ENCODE measurements at regions not wholly inside any gene's neighbourhood (a gene's known extent, or its start where the extent isn't known, plus 50 kb on each side); places are given as distances from the start of the nearest gene placed in this dataset.
"Not testable (repeated sequence)": the region's sequence is repeated elsewhere in the genome, so short reads cannot be mapped to it uniquely, and the experiment has no call there.

DNA sequence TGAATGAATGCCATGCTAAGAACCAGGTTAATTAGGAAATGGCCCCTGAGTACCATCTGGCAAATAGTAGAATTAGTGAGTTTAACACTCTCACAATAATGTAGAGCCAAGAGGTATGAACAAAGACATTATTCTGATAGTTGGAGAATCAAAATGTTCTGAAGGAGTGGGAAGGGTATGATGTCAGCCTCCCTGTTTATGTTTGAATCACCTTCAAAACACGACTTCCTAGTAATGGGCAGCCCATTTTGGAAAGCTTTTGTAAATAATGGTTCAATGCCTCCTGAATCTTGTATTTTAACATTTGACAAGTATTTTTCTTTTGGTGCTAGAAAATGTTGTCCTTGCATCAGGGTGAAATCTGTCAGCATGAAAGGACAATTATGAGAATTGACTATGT lies 108.3 kb downstream of the DSEL start:
- Mint-ChIP-seq H3K4me1 (no peaks in the 10 kb centered on the region), H3K27ac (no peak overlapping the region), H3K9me3 (no peaks in the 10 kb centered on the region), H3K36me3 (no peaks in the 10 kb centered on the region), H3K27me3 (no peaks in the 10 kb centered on the region), H3K4me3 (no peak overlapping the region)
- ATAC-seq (replicated peaks) (no peak), DNase-seq (no peak)

DNA sequence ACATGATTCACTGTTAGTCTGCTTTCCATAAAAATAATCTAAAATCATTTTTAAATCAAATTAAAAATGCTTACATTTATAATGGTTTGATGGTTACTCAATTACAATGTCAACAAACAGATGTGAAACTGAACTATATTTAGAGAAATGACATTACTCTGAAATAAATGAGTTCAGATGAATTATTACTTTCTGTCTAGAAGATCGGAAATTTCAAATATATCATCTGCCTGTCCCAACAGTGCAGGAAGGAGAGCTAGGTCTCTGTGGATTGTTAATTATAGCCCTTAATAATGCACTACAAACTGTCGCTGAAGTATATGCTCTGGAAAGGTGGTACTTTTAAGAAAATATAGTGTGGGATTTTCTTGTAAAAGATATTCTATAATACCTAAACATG lies 109.8 kb downstream of the DSEL start:
- no peak for ATAC-seq (replicated peaks)
- DNase-seq, result no peak
- Mint-ChIP-seq H3K27me3 (no peaks in the 10 kb centered on the region), H3K36me3 (no peaks in the 10 kb centered on the region), H3K27ac (no peak overlapping the region), H3K4me3 (no peak overlapping the region), H3K4me1 (no peaks in the 10 kb centered on the region), H3K9me3 (no peaks in the 10 kb centered on the region)

DNA sequence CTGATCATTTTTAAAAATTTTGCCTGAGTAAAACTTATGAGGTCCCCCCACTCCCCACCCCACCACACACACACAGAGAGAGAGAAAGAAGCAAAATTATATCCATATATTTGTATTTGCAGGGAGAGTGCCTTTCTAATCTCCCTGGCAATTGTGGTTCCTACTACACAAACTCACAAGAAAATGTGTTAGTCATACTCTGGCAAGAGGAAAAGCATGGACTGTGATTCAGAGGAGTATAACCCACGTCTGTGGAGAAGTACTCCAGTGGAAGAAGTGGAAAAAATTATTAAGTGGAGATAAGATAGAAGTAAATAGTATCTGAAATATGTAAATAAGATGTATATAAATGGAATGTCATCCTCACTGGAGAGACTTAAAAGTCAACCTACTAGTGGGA lies 114.0 kb downstream of the DSEL start:
- H3K9me3 Mint-ChIP-seq, result peaks cover 0 to 1% of the 10 kb centered on the region in 2 donors
- H3K27me3 Mint-ChIP-seq, result no peaks in the 10 kb centered on the region
- H3K4me1 Mint-ChIP-seq, result no peaks in the 10 kb centered on the region
- H3K4me3 Mint-ChIP-seq, result no peak overlapping the region
- DNase-seq, result no peak
- H3K36me3 Mint-ChIP-seq, result no peaks in the 10 kb centered on the region
- no peak overlapping the region for H3K27ac Mint-ChIP-seq
- ATAC-seq (replicated peaks), result no peak

DNA sequence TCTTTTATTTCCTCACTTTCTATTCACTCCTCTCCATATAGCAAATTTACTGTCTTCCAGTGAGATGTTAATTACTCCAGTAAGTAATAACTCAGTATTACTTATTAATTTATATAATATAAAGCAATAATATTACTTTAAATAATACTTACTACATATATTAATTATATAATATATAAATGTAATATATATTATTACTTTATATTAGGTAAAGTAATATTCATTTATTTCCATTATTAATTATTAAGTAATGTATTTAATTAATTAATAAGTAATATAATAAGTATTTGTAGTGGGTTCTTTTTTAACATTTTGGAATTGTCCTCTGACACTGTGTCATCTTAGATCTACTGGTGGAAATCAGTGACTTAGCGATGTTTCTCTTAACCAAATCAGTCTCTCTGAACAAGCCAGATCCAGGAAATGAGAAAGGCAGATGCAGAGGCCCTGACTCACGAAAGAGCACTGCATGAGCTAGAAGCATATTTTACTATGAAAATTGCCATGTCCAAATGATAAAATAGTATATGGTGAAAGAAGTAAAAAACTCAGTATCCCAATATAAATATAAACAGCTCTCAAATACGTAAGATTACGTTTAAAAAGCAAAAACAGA lies 115.9 kb downstream of the DSEL start:
- ATAC-seq (replicated peaks) (no peak), DNase-seq (no peak)
- H3K4me3 Mint-ChIP-seq, result no peak overlapping the region
- no peaks in the 10 kb centered on the region for H3K4me1 Mint-ChIP-seq
- no peaks in the 10 kb centered on the region for H3K27me3 Mint-ChIP-seq
- H3K27ac Mint-ChIP-seq, result no peak overlapping the region
- no peaks in the 10 kb centered on the region for H3K36me3 Mint-ChIP-seq
- H3K9me3 Mint-ChIP-seq, result peaks cover 0 to 1% of the 10 kb centered on the region in 2 donors

DNA sequence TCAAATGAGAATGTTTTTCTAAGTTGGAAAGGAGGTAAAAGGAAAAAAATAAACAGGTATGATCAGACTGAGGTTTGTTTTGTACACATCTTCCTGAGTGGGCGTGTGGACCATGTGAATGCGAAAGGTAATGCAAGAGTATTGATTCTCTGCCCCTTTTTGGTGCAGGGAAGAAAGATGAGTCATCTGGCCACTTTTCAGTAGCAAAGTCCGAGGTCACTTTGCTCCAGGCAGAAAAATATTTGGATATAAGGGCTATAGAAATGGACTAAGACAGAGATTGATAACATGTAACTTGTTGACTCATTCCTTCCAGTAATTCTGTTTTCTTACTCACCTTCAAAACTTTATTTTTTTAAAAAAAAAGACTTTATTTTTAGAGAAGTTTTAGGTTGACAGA lies 130.5 kb downstream of the DSEL start:
- no peaks in the 10 kb centered on the region for H3K27me3 Mint-ChIP-seq
- no peaks in the 10 kb centered on the region for H3K9me3 Mint-ChIP-seq
- H3K4me1 Mint-ChIP-seq, result no peaks in the 10 kb centered on the region
- no peaks in the 10 kb centered on the region for H3K36me3 Mint-ChIP-seq
- DNase-seq (no peak), ATAC-seq (replicated peaks) (no peak)
- H3K4me3 Mint-ChIP-seq, result no peak overlapping the region
- no peak overlapping the region for H3K27ac Mint-ChIP-seq

DNA sequence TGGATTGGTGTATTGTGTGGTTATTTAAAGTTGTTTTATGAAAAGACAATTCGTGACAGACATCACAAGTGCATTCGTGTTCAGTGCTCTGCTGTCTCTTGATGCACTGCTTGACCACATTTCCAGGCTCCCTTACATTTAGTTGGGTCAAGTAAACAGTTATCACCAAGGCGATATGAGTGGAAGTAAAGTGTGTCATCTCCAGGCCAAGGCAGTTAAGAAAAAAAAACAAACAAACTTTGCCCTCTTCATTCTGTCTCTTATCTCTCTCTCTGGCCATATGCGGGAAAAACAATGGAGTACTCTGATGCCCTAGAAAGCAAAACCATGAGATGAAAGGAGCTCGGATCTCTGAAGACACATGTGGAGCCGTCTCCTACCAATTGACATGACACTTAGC lies 131.1 kb downstream of the DSEL start:
- Mint-ChIP-seq H3K4me3 (no peak overlapping the region), H3K27me3 (no peaks in the 10 kb centered on the region), H3K9me3 (no peaks in the 10 kb centered on the region), H3K36me3 (no peaks in the 10 kb centered on the region), H3K4me1 (no peaks in the 10 kb centered on the region), H3K27ac (no peak overlapping the region)
- ATAC-seq (replicated peaks) (no peak), DNase-seq (no peak)

DNA sequence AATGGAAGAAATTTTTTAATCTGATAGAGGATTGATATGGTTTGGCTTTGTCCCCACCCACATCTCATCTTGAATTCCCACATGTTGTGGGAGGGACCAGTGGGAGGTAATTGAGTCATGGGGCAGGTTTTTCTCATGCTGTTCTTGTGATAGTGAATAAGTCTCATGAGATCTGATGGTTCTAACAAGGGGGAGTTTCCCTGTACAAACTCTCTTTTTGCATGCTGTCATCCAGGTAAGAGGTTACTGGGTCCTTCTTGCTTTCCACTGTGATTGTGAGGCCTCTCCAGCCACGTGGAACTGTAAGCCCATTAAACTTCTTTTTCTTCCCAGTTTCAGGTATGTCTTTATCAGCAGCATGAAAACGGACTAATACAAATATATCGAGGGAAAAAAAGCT lies 132.5 kb downstream of the DSEL start:
- not testable (repeated sequence) for H3K36me3 Mint-ChIP-seq; H3K27me3 Mint-ChIP-seq; H3K27ac Mint-ChIP-seq; ATAC-seq (replicated peaks); H3K9me3 Mint-ChIP-seq; H3K4me1 Mint-ChIP-seq; DNase-seq; H3K4me3 Mint-ChIP-seq

DNA sequence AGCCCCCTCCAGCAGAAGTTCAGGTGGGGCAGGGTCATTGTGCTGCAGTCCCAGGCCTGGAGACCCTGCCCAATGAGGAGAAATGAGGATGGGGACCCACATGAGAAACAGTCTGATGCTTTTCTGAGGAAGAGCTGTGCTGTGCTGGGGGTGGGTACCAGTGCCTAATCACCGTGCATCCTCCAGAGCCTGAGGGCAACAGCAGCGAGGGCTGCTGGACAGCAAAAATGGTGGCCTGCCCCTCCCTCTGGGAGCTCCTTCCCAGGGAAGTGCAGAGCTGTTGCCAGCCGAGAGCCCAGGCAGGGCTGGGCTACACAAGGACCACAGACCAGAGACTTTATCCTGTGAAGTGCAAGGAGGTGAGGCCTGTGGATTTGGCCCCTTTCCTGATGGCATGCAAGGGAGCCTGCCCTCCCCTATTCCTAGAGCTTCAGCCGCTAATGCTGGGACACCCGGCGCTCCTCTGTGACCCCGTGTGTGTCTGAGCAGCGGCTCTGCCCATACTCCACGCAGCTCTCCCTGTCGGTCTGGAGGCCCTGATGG lies 134.8 kb downstream of the DSEL start:
- H3K27me3 Mint-ChIP-seq, result no peaks in the 10 kb centered on the region
- H3K4me3 Mint-ChIP-seq, result no peak overlapping the region
- no peak overlapping the region for H3K27ac Mint-ChIP-seq
- DNase-seq (no peak), ATAC-seq (replicated peaks) (no peak)
- H3K36me3 Mint-ChIP-seq, result no peaks in the 10 kb centered on the region
- no peaks in the 10 kb centered on the region for H3K4me1 Mint-ChIP-seq
- H3K9me3 Mint-ChIP-seq, result no peaks in the 10 kb centered on the region

DNA sequence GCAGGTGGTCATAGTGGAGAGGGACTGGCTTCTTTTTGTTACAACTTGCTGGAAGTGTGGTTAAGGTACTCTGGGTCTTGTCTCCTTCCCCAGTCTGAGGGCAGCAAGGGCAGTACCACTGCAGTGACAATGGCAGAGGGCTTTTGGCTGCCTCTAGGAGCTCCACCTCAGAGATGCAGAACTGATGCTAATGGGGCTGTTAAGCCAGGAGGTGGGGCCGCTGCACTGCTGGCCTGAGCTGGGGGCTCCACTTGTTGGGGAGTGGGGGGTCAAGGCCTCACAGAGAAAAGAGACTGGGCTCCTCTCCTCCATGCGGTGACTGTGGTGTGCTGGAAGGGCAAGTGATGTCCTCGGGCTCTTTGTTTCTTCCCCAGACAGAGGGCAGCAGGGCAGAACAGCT lies 135.7 kb downstream of the DSEL start:
- Mint-ChIP-seq H3K27ac (no peak overlapping the region), H3K9me3 (no peaks in the 10 kb centered on the region), H3K4me1 (no peaks in the 10 kb centered on the region), H3K4me3 (no peak overlapping the region), H3K27me3 (no peaks in the 10 kb centered on the region), H3K36me3 (no peaks in the 10 kb centered on the region)
- ATAC-seq (replicated peaks) (no peak), DNase-seq (no peak)

DNA sequence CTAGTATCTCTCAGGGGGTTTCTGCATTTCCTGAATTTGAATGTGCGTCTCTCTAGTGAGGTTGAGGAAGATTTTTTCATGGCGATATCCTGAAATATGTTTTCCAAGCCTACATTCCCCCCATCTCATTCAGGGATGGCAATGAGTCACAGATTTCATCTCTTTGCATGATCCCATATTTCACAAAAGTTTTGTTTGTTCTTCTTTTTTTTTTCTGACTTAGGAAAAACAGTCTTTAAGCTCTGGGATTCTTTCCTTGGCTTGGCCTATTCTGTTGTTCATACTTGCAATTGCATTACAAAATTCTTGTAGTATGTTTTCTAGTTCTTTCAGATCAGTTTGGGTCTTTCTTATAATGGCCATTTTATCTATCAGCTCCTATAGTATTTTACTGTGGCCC lies 136.5 kb downstream of the DSEL start:
- Mint-ChIP-seq H3K27me3 (no peaks in the 10 kb centered on the region), H3K27ac (no peak overlapping the region), H3K4me3 (no peak overlapping the region), H3K36me3 (no peaks in the 10 kb centered on the region), H3K4me1 (no peaks in the 10 kb centered on the region), H3K9me3 (no peaks in the 10 kb centered on the region)
- no peak for DNase-seq
- ATAC-seq (replicated peaks), result no peak

DNA sequence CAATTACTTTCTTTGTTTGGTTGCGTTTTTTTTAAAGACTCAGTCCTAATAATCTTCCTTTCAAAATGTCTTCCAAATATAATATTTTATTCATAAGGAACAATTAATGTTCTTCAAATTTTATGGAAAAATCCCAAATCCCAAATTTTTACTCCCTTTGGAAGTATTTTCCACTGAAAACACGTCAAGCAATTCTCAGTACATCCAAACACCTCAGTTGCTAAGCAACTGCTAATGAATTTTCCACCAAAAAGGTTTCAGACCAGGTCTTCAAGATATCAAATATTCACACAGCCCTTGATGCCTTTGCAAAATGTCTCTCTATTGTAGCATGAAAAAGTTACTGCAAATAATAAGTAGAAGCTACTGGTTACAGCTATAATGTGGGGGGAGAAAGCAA lies 140.1 kb downstream of the DSEL start:
- Mint-ChIP-seq H3K4me3 (no peak overlapping the region), H3K4me1 (no peaks in the 10 kb centered on the region), H3K27ac (no peak overlapping the region), H3K27me3 (no peaks in the 10 kb centered on the region), H3K9me3 (no peaks in the 10 kb centered on the region), H3K36me3 (no peaks in the 10 kb centered on the region)
- DNase-seq (no peak), ATAC-seq (replicated peaks) (no peak)

DNA sequence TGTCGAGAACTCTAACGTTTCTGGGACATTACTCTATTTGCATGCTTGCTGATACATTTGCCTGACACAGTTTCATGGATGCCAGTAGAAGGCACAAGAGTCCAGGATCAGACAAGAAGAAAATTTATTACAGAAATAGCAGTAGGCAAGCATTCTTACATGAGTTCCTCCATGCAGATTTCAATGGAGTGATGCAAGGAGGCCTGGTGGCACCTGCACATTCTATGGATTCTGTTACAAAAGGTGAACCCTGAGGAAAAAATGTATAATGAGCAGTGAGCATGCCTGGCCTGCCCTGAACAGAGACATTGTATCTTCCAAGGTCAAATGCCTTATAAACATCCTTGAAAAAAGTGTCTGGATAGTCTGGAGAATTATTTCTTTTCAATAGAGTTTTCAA lies 142.9 kb downstream of the DSEL start:
- no peaks in the 10 kb centered on the region for H3K9me3 Mint-ChIP-seq
- H3K27ac Mint-ChIP-seq, result no peak overlapping the region
- no peaks in the 10 kb centered on the region for H3K36me3 Mint-ChIP-seq
- H3K4me3 Mint-ChIP-seq, result no peak overlapping the region
- no peak for ATAC-seq (replicated peaks)
- H3K4me1 Mint-ChIP-seq, result no peaks in the 10 kb centered on the region
- no peaks in the 10 kb centered on the region for H3K27me3 Mint-ChIP-seq
- DNase-seq, result no peak

DNA sequence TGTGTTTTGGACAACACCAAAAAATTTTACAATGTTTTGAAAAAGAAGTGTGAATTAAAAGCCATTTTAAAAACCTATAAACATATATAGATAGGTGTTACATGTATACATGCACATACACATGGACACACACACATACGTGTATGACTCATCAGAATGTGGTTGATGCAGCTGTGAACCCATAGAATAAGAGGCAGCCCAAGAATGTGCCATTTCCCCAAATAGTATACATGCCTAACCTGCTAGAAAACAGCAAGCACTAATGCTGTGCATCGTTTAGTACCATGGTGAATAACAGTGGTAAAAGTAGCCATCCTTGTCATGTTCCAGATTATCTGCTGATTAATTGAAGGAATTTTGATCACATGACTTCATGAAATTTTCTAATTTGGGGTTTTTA lies 149.0 kb downstream of the DSEL start:
- ATAC-seq (replicated peaks) (no peak), DNase-seq (no peak)
- no peaks in the 10 kb centered on the region for H3K27me3 Mint-ChIP-seq
- no peak overlapping the region for H3K27ac Mint-ChIP-seq
- H3K4me1 Mint-ChIP-seq, result no peaks in the 10 kb centered on the region
- no peak overlapping the region for H3K4me3 Mint-ChIP-seq
- H3K36me3 Mint-ChIP-seq, result no peaks in the 10 kb centered on the region
- no peaks in the 10 kb centered on the region for H3K9me3 Mint-ChIP-seq

DNA sequence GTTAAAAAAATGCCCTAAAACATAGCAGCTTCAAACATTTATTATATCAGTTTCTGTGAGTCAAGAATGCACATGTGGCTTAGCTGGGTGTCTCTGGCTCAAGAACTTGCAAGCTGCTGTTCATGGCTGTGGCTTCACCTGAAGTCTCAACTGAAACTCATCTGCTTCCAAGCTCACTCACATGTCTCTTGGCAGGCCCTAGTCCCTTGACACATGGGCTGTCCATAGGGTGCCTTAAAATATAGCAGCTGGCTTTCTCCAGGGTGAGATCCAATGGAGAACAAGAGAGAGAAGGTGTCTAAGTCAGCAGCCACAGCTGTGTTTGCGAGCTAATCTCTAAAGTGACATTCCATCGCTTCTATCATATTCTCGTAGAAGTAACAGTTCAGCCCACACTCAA lies 152.8 kb downstream of the DSEL start:
- H3K9me3 Mint-ChIP-seq, result no peaks in the 10 kb centered on the region
- peaks cover 6 to 11% of the 10 kb centered on the region in 2 donors for H3K4me1 Mint-ChIP-seq
- DNase-seq, result no peak
- no peaks in the 10 kb centered on the region for H3K27me3 Mint-ChIP-seq
- H3K27ac Mint-ChIP-seq, result no peak overlapping the region
- H3K4me3 Mint-ChIP-seq, result no peak overlapping the region
- no peak for ATAC-seq (replicated peaks)
- no peaks in the 10 kb centered on the region for H3K36me3 Mint-ChIP-seq

DNA sequence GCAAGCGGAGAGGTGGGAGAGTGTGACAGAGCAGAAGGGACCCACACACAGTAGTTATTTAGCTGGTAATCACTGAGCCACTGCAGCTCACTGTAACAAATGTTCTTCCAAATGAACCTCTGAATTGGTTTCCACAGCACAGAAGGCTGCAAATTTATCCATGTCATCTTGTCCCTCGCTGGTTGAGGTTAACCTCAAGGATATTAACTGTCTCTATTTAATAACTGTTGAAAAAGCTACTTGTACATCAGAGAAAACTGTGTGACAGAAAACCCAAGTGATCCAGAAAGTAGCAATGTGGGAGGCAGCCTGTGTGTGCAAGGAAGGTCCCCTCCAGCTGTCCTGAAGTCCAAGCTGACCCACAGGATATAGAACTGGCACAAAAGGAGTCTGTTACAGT lies 153.6 kb downstream of the DSEL start:
- Mint-ChIP-seq H3K4me3 (no peak overlapping the region), H3K36me3 (no peaks in the 10 kb centered on the region), H3K9me3 (no peaks in the 10 kb centered on the region), H3K4me1 (peaks cover 6 to 11% of the 10 kb centered on the region in 2 donors), H3K27me3 (no peaks in the 10 kb centered on the region), H3K27ac (no peak overlapping the region)
- ATAC-seq (replicated peaks), result no peak
- no peak for DNase-seq

All from stimulated activated naive B cell treated with anti-CD40 and anti-IgM and Interleukin-4, amounts not matched to agents 10 μg/mL and 1 μg/mL and 100 μg/mL, for 72 hours (primary cell).